Kidney capillary endothelial cell (primary cell): ENCODE measurements at regions not wholly inside any gene's neighbourhood (a gene's known extent, or its start where the extent isn't known, plus 50 kb on each side); places are given as distances from the start of the nearest gene placed in this dataset.
A peak's percentile ranks its signal among the peaks of the same experiment; 100 is the strongest.

Experiments used
- DNase-seq: peaks from one replicate; pipeline ENCODE4 v3.0.0-alpha.2; 2018; ENCODE audit warnings: low spot score

- DNase-seq: no peak
Measured at GRCh38 chr4:185893500-185893899, 81.5 kb upstream of the SORBS2 start.

GRCh38 chr4:185894481-185894880 lies 82.5 kb upstream of the SORBS2 start:
- DNase-seq: no peak

GRCh38 chr4:185895351-185895750 lies 83.4 kb upstream of the SORBS2 start:
- DNase-seq: no peak

GRCh38 chr4:185895866-185896265 lies 83.9 kb upstream of the SORBS2 start:
- DNase-seq: no peak

GRCh38 chr4:185896817-185897488 lies 85.0 kb upstream of the SORBS2 start:
- no peak for DNase-seq

- DNase-seq: no peak
Measured at GRCh38 chr4:185898413-185898812, 86.4 kb upstream of the SORBS2 start.

GRCh38 chr4:185899833-185900232 lies 87.8 kb upstream of the SORBS2 start:
- no peak for DNase-seq

GRCh38 chr4:185902654-185903053 lies 90.7 kb upstream of the SORBS2 start:
- no peak for DNase-seq

GRCh38 chr4:185903205-185903604 lies 91.2 kb upstream of the SORBS2 start:
- DNase-seq: no peak

- no peak for DNase-seq
Measured at GRCh38 chr4:185904381-185904780, 92.4 kb upstream of the SORBS2 start.

- DNase-seq: no peak
Measured at GRCh38 chr4:185909972-185910371, 98.0 kb upstream of the SORBS2 start.

GRCh38 chr4:185911556-185912064 lies 99.6 kb upstream of the SORBS2 start:
- DNase-seq: peak; percentile 21

GRCh38 chr4:185912779-185913178 lies 100.8 kb upstream of the SORBS2 start:
- DNase-seq: no peak

- DNase-seq: no peak
Measured at GRCh38 chr4:185914583-185915199, 102.7 kb upstream of the SORBS2 start.

- no peak for DNase-seq
Measured at GRCh38 chr4:185915271-185915670, 103.3 kb upstream of the SORBS2 start.

GRCh38 chr4:185915817-185916216 lies 103.8 kb upstream of the SORBS2 start:
- DNase-seq: no peak

GRCh38 chr4:185916231-185916630 lies 104.2 kb upstream of the SORBS2 start:
- no peak for DNase-seq

GRCh38 chr4:185916683-185917082 lies 104.7 kb upstream of the SORBS2 start:
- DNase-seq: no peak

GRCh38 chr4:185919107-185919506 lies 107.1 kb upstream of the SORBS2 start:
- no peak for DNase-seq

- DNase-seq: no peak
Measured at GRCh38 chr4:185920171-185920570, 108.2 kb upstream of the SORBS2 start.

- no peak for DNase-seq
Measured at GRCh38 chr4:185920691-185921260, 108.8 kb upstream of the SORBS2 start.

- peak; percentile 8 for DNase-seq
Measured at GRCh38 chr4:185921583-185922555, 109.9 kb upstream of the SORBS2 start.
